ENCODE measurements at regions not wholly inside any gene's neighbourhood (a gene's known extent, or its start where the extent isn't known, plus 50 kb on each side); places are given as distances from the start of the nearest gene placed in this dataset.

DNA sequence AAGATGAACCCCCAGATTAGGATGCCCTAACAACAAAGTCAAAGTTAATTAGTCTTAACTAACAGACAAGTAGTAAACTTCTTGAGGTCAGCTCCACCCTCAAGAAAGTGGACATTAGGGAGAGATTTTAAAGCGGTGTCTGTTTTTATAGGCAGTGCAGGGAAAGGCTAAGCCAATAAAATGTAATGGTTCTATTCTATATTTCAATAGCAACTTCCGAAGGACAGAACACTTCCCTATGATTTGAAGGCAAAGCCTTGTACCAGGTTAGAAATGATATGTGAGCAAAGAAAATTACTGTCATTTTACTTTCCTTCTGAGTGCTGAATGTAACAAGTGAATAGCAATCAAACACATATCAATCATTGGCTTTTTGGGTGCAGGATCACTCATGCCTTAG, 455.2 kb downstream of the ISL1 start:
- TF ChIP-seq, protein P1, sequence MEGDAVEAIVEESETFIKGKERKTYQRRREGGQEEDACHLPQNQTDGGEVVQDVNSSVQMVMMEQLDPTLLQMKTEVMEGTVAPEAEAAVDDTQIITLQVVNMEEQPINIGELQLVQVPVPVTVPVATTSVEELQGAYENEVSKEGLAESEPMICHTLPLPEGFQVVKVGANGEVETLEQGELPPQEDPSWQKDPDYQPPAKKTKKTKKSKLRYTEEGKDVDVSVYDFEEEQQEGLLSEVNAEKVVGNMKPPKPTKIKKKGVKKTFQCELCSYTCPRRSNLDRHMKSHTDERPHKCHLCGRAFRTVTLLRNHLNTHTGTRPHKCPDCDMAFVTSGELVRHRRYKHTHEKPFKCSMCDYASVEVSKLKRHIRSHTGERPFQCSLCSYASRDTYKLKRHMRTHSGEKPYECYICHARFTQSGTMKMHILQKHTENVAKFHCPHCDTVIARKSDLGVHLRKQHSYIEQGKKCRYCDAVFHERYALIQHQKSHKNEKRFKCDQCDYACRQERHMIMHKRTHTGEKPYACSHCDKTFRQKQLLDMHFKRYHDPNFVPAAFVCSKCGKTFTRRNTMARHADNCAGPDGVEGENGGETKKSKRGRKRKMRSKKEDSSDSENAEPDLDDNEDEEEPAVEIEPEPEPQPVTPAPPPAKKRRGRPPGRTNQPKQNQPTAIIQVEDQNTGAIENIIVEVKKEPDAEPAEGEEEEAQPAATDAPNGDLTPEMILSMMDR (conservative IDR thresholded peaks at IDR 0.05) = no peak
- no peak for TF ChIP-seq ZFX (IDR thresholded peaks at IDR 0.05)

All from C4-2B (cell line).